WTC11 (cell line): ENCODE measurements at regions not wholly inside any gene's neighbourhood (a gene's known extent, or its start where the extent isn't known, plus 50 kb on each side); places are given as distances from the start of the nearest gene placed in this dataset.

ENCODE experiments used
- CREB1 ChIP-seq: sonication (generic); formaldehyde crosslinking; IDR thresholded peaks from 2 replicates; pipeline ENCODE4 v1.8.0; 2023; ENCODE audit warnings: mild to moderate bottlenecking, missing genetic modification reagents
- FOXK1 ChIP-seq: sonication (generic); formaldehyde crosslinking; IDR thresholded peaks from 2 replicates; pipeline ENCODE4 v1.8.0; 2022; ENCODE audit warnings: mild to moderate bottlenecking, moderate library complexity, missing genetic modification reagents
- JAZF1 ChIP-seq: fragments of 250-450 bp; sonication (Bioruptor Pico); IDR thresholded peaks from 2 replicates; pipeline ENCODE4 v1.9.0; 2021; ENCODE audit warnings: moderate library complexity, mild to moderate bottlenecking, inconsistent platforms
- NFYB ChIP-seq: sonication (generic); formaldehyde crosslinking; conservative IDR thresholded peaks from 2 replicates; pipeline ENCODE4 v1.8.0; 2022; ENCODE audit warnings: low read depth, missing genetic modification reagents
- TCF7 ChIP-seq: sonication (generic); formaldehyde crosslinking; IDR thresholded peaks from 2 replicates; pipeline ENCODE4 v1.8.0; 2022; ENCODE audit warnings: mild to moderate bottlenecking, low read depth, missing genetic modification reagents, moderate library complexity
- ZNF263 ChIP-seq: sonication (generic); formaldehyde crosslinking; IDR thresholded peaks from 2 replicates; pipeline ENCODE4 v1.8.1; 2022; ENCODE audit warnings: low read depth, mild to moderate bottlenecking, moderate library complexity, missing genetic modification reagents
- TF ChIP-seq, protein P1 (sequence below): sonication (generic); formaldehyde crosslinking; IDR thresholded peaks from 2 replicates; pipeline ENCODE4 v1.8.1; 2022; ENCODE audit warnings: low read depth, mild to moderate bottlenecking, moderate library complexity, missing genetic modification reagents, borderline replicate concordance
- TF ChIP-seq, protein P2 (sequence below): sonication (generic); formaldehyde crosslinking; IDR thresholded peaks from 2 replicates; pipeline ENCODE4 v1.8.0; 2022; ENCODE audit warnings: mild to moderate bottlenecking, missing genetic modification reagents
- TF ChIP-seq, protein P3 (sequence below): fragments of 200-600 bp; IDR thresholded peaks from 2 replicates; pipeline ENCODE4 v1.8.0; 2022; ENCODE audit warnings: antibody characterized with exemption
- TF ChIP-seq, protein P4 (sequence below): sonication (generic); formaldehyde crosslinking; IDR thresholded peaks from 2 replicates; pipeline ENCODE4 v1.8.1; 2023; ENCODE audit warnings: mild to moderate bottlenecking, missing genetic modification reagents, moderate library complexity
- TF ChIP-seq, protein P5 (sequence below): sonication (generic); formaldehyde crosslinking; IDR thresholded peaks from 2 replicates; pipeline ENCODE4 v1.8.1; 2022; ENCODE audit warnings: mild to moderate bottlenecking, moderate library complexity, missing genetic modification reagents

DNA sequence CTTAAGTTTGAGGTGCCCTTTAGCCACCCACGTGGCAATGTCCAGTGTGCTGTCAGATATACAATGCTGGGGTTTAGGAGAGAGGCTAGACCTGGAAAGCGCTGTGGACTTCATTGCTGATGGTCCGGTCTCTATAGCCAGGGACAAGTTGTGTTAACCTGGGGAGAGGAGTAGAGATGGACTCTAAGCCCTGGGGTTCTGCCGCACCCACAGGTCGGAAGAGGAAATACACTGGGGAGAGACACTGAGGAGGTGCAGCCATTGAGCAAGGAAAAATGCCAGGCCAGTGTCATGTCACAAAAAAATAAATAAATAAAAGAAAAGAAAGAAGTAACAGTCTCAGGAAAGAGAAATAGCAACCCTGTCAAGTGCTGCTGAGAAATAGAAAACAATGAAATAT lies 106.9 kb upstream of the CBLN2 start:
- TF ChIP-seq NFYB (CRISPR knock-in tag) (no peak), ZNF263 (CRISPR knock-in tag) (no peak), CREB1 (CRISPR knock-in tag) (no peak), JAZF1 (no peak), FOXK1 (CRISPR knock-in tag) (no peak), TCF7 (CRISPR knock-in tag) (no peak)
- TF ChIP-seq, protein P1, sequence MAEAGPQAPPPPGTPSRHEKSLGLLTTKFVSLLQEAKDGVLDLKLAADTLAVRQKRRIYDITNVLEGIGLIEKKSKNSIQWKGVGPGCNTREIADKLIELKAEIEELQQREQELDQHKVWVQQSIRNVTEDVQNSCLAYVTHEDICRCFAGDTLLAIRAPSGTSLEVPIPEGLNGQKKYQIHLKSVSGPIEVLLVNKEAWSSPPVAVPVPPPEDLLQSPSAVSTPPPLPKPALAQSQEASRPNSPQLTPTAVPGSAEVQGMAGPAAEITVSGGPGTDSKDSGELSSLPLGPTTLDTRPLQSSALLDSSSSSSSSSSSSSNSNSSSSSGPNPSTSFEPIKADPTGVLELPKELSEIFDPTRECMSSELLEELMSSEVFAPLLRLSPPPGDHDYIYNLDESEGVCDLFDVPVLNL, result no peak
- TF ChIP-seq, protein P2, sequence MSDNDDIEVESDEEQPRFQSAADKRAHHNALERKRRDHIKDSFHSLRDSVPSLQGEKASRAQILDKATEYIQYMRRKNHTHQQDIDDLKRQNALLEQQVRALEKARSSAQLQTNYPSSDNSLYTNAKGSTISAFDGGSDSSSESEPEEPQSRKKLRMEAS (CRISPR knock-in tag), result no peak
- TF ChIP-seq, protein P3, sequence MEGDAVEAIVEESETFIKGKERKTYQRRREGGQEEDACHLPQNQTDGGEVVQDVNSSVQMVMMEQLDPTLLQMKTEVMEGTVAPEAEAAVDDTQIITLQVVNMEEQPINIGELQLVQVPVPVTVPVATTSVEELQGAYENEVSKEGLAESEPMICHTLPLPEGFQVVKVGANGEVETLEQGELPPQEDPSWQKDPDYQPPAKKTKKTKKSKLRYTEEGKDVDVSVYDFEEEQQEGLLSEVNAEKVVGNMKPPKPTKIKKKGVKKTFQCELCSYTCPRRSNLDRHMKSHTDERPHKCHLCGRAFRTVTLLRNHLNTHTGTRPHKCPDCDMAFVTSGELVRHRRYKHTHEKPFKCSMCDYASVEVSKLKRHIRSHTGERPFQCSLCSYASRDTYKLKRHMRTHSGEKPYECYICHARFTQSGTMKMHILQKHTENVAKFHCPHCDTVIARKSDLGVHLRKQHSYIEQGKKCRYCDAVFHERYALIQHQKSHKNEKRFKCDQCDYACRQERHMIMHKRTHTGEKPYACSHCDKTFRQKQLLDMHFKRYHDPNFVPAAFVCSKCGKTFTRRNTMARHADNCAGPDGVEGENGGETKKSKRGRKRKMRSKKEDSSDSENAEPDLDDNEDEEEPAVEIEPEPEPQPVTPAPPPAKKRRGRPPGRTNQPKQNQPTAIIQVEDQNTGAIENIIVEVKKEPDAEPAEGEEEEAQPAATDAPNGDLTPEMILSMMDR, result no peak
- TF ChIP-seq, protein P4, sequence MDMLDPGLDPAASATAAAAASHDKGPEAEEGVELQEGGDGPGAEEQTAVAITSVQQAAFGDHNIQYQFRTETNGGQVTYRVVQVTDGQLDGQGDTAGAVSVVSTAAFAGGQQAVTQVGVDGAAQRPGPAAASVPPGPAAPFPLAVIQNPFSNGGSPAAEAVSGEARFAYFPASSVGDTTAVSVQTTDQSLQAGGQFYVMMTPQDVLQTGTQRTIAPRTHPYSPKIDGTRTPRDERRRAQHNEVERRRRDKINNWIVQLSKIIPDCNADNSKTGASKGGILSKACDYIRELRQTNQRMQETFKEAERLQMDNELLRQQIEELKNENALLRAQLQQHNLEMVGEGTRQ, result no peak
- TF ChIP-seq, protein P5, sequence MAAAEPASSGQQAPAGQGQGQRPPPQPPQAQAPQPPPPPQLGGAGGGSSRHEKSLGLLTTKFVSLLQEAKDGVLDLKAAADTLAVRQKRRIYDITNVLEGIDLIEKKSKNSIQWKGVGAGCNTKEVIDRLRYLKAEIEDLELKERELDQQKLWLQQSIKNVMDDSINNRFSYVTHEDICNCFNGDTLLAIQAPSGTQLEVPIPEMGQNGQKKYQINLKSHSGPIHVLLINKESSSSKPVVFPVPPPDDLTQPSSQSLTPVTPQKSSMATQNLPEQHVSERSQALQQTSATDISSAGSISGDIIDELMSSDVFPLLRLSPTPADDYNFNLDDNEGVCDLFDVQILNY (CRISPR knock-in tag), result no peak
